ENCODE measurements at regions not wholly inside any gene's neighbourhood (a gene's known extent, or its start where the extent isn't known, plus 50 kb on each side); places are given as distances from the start of the nearest gene placed in this dataset.

- no peak for TF ChIP-seq CTCF (IDR thresholded peaks at IDR 0.05)
- TF ChIP-seq POLR2A (IDR thresholded peaks at IDR 0.05) = no peak
Measured at GRCh38 chr2:88866756-88867155, 175.3 kb downstream of the RPIA start.
